CD14-positive monocyte (primary cell): ENCODE measurements at regions not wholly inside any gene's neighbourhood (a gene's known extent, or its start where the extent isn't known, plus 50 kb on each side); places are given as distances from the start of the nearest gene placed in this dataset.

Source experiments
- DNase-seq, 3 donors: peaks; one replicate each; pipeline ENCODE4 v3.0.0-alpha.2; 2011 to 2022
- H2AFZ ChIP-seq: 2 replicates; pipeline ENCODE4 v1.6.0; 2012; ENCODE audit warnings: mild to moderate bottlenecking, low read depth, low read length, inconsistent platforms; ENCODE audit not compliant: insufficient read depth, poor library complexity, severe bottlenecking
- H3K27ac ChIP-seq, 2 donors: 1 replicate in 1 of 2; 2 replicates in 1 of 2; pipeline ENCODE4 v1.5.1; 2012 to 2013; ENCODE audit warnings: low read length in 2 of 2, control low read depth in 1 of 2, inconsistent platforms in 1 of 2, low read depth in 1 of 2, mild to moderate bottlenecking in 1 of 2
- H3K27me3 ChIP-seq, 2 donors: one replicate each; pipeline versions ENCODE4 v1.6.0 to v1.6.1; 2011 to 2013; ENCODE audit warnings: low read length in 2 of 2; ENCODE audit not compliant: control insufficient read depth in 2 of 2, insufficient read depth in 2 of 2
- H3K36me3 ChIP-seq, 2 donors: replicated peaks in 1 of 2; 1 replicate in 1 of 2; 2 replicates in 1 of 2; pipeline versions ENCODE4 v1.5.1 to v1.6.1; 2012 to 2013; ENCODE audit warnings: low read length in 2 of 2, control low read depth in 1 of 2, inconsistent platforms in 1 of 2, mild to moderate bottlenecking in 1 of 2; ENCODE audit not compliant: insufficient read depth in 2 of 2, control insufficient read depth in 1 of 2
- H3K4me1 ChIP-seq, 2 donors: 1 replicate in 1 of 2; 2 replicates in 1 of 2; pipeline versions ENCODE4 v1.5.1 to v1.6.1; 2012 to 2013; ENCODE audit warnings: low read length in 2 of 2, control low read depth in 1 of 2, inconsistent platforms in 1 of 2, mild to moderate bottlenecking in 1 of 2, moderate library complexity in 1 of 2; ENCODE audit not compliant: insufficient read depth in 2 of 2, control insufficient read depth in 1 of 2
- H3K4me2 ChIP-seq: replicated peaks from 2 replicates; pipeline ENCODE3; 2012; ENCODE audit warnings: low read length, moderate library complexity, mild to moderate bottlenecking; ENCODE audit not compliant: poor library complexity, severe bottlenecking; ENCODE audit errors: extremely low read depth
- H3K4me3 ChIP-seq, 3 experiments: fragments of 200-600 bp in 1 of 3; sonication (generic) in 1 of 3; replicated peaks in 1 of 3; 1 replicate in 2 of 3; 2 replicates in 1 of 3; pipeline ENCODE4 v1.5.1; 2011 to 2013; ENCODE audit warnings: low read length in 3 of 3, mild to moderate bottlenecking in 3 of 3, control low read depth in 2 of 3, low read depth in 2 of 3, inconsistent platforms in 1 of 3, moderate library complexity in 1 of 3
- H3K79me2 ChIP-seq: 2 replicates; pipeline ENCODE4 v1.6.0; 2012; ENCODE audit warnings: mild to moderate bottlenecking, control low read depth, inconsistent platforms, low read length, moderate library complexity; ENCODE audit not compliant: insufficient read depth
- H3K9ac ChIP-seq: 2 replicates; pipeline ENCODE4 v1.6.0; 2017; ENCODE audit warnings: low read length, mild to moderate bottlenecking; ENCODE audit not compliant: insufficient read depth, poor library complexity, severe bottlenecking
- H3K9me3 ChIP-seq, 2 donors: replicated peaks in 1 of 2; 1 replicate in 1 of 2; 2 replicates in 1 of 2; pipeline versions ENCODE4 v1.5.1 to v1.6.1; 2012 to 2013; ENCODE audit warnings: low read length in 2 of 2, control low read depth in 1 of 2; ENCODE audit not compliant: control insufficient read depth in 1 of 2, insufficient read depth in 1 of 2
- H4K20me1 ChIP-seq: 2 replicates; pipeline ENCODE4 v1.6.0; 2012; ENCODE audit warnings: mild to moderate bottlenecking, low read length, control low read depth, moderate library complexity; ENCODE audit not compliant: insufficient read depth
- H3K27ac Mint-ChIP-seq, 7 donors: one replicate each; pipeline ENCODE4 v1.8.0; 2020; ENCODE audit warnings: mild to moderate bottlenecking in 7 of 7, mixed read lengths in 7 of 7, moderate library complexity in 6 of 7, inconsistent platforms in 2 of 7
- H3K27me3 Mint-ChIP-seq, 3 donors: one replicate each; pipeline ENCODE4 v1.8.0; 2021 to 2022; ENCODE audit warnings: low read depth in 3 of 3, mild to moderate bottlenecking in 3 of 3, mixed read lengths in 3 of 3, moderate library complexity in 3 of 3, inconsistent platforms in 1 of 3
- H3K36me3 Mint-ChIP-seq, 2 donors: one replicate each; pipeline ENCODE4 v1.8.0; 2020; ENCODE audit warnings: mixed read lengths in 2 of 2, inconsistent platforms in 1 of 2, mild to moderate bottlenecking in 1 of 2
- H3K4me1 Mint-ChIP-seq: one replicate; pipeline ENCODE4 v1.8.0; 2020; ENCODE audit warnings: mild to moderate bottlenecking, mixed read lengths
- H3K4me3 Mint-ChIP-seq, 2 donors: one replicate each; pipeline ENCODE4 v1.8.0; 2020; ENCODE audit warnings: mild to moderate bottlenecking in 2 of 2, mixed read lengths in 2 of 2, moderate library complexity in 1 of 2
- H3K9me3 Mint-ChIP-seq, 7 donors: one replicate each; pipeline ENCODE4 v1.8.0; 2020 to 2022; ENCODE audit warnings: mixed read lengths in 7 of 7, mild to moderate bottlenecking in 6 of 7, moderate library complexity in 6 of 7, inconsistent platforms in 2 of 7
- CTCF ChIP-seq: fragments of 200-600 bp; IDR thresholded peaks from one replicate; pipeline ENCODE4 v1.8.0; 2022; ENCODE audit warnings: antibody characterized with exemption, mild to moderate bottlenecking
- WGBS: methylation state at CpG from one replicate; pipeline ENCODE4 v1.1.5; 2013; ENCODE audit warnings: missing lambda C conversion rate; ENCODE audit not compliant: insufficient coverage; 5-methylcytosine and 5-hydroxymethylcytosine counted together
- intact Hi-C, 2 donors: fragments of 100-400 bp; cut with micrococcal nuclease; formaldehyde crosslinking; loops; one replicate each; pipeline versions ENCODE4 v1.15.0 to v1.15.1; 2023

GRCh38 chr19:28288572-28289264, 924.2 kb downstream of the UQCRFS1 start:
- no peak overlapping the region for H3K27ac Mint-ChIP-seq
- WGBS = 70% methylated on average over 1 of the region's 5 CpGs
- H3K4me1 Mint-ChIP-seq = no peaks in the 10 kb centered on the region

GRCh38 chr19:28285917-28286316, 927.0 kb downstream of the UQCRFS1 start:
- H3K79me2 ChIP-seq = no peaks in the 10 kb centered on the region
- no peak overlapping the region for H3K4me2 ChIP-seq
- Mint-ChIP-seq H3K27ac (no peak overlapping the region), H3K4me3 (no peak overlapping the region), H3K9me3 (peaks cover 6 to 19% (median 10%) of the 10 kb centered on the region in 7 donors), H3K4me1 (no peaks in the 10 kb centered on the region), H3K36me3 (no peaks in the 10 kb centered on the region), H3K27me3 (peaks cover 0 to 3% (median 1%) of the 10 kb centered on the region in 3 donors)
- H4K20me1 ChIP-seq = no peaks in the 10 kb centered on the region
- no peak overlapping the region for H3K4me3 ChIP-seq
- no CpG with 5 or more reads among the region's 2 CpGs for WGBS
- H3K27ac ChIP-seq = no peak overlapping the region
- H3K9me3 ChIP-seq = no peaks in the 10 kb centered on the region
- H3K4me1 ChIP-seq = no peaks in the 10 kb centered on the region
- no peak for TF ChIP-seq CTCF
- intact Hi-C loops = no loop called here
- no peak overlapping the region for H2AFZ ChIP-seq
- no peak for DNase-seq
- H3K27me3 ChIP-seq = no peaks in the 10 kb centered on the region
- no peaks in the 10 kb centered on the region for H3K36me3 ChIP-seq
- H3K9ac ChIP-seq = no peak overlapping the region

More at GRCh38 chr19:28288572-28289264, 924.2 kb downstream of the UQCRFS1 start:
- Histone ChIP-seq H4K20me1 (no peaks in the 10 kb centered on the region), H3K27ac (no peak overlapping the region), H3K4me1 (no peaks in the 10 kb centered on the region), H3K79me2 (no peaks in the 10 kb centered on the region), H3K9me3 (no peaks in the 10 kb centered on the region), H3K36me3 (no peaks in the 10 kb centered on the region), H3K27me3 (no peaks in the 10 kb centered on the region), H3K4me2 (no peak overlapping the region), H3K9ac (no peak overlapping the region), H2AFZ (no peak overlapping the region), H3K4me3 (no peak overlapping the region)
- intact Hi-C loops = no loop called here
- Mint-ChIP-seq H3K4me3 (no peak overlapping the region), H3K9me3 (peaks cover 0 to 6% (median 2%) of the 10 kb centered on the region in 7 donors), H3K36me3 (no peaks in the 10 kb centered on the region), H3K27me3 (peaks cover 0 to 2% (median 1%) of the 10 kb centered on the region in 3 donors)
- DNase-seq = no peak
- no peak for TF ChIP-seq CTCF
